ENCODE measurements at regions not wholly inside any gene's neighbourhood (a gene's known extent, or its start where the extent isn't known, plus 50 kb on each side); places are given as distances from the start of the nearest gene placed in this dataset.

- TF ChIP-seq CTCF (IDR thresholded peaks at IDR 0.05 in 8 of 11, conservative IDR thresholded peaks at IDR 0.05 in 3 of 11) (no peak), POLR2A (IDR thresholded peaks at IDR 0.05) (no peak), POLR2AphosphoS5 (IDR thresholded peaks at IDR 0.05) (no peak)
Observed at GRCh38 chr3:115332998-115333397, 185.9 kb upstream of the ZBTB20 start.

Measured in spleen (tissue), 7 donors.